ENCODE measurements at regions not wholly inside any gene's neighbourhood (a gene's known extent, or its start where the extent isn't known, plus 50 kb on each side); places are given as distances from the start of the nearest gene placed in this dataset.
A peak's percentile ranks its signal among the peaks of the same experiment; 100 is the strongest.
"Not testable (repeated sequence)": the region's sequence is repeated elsewhere in the genome, so short reads cannot be mapped to it uniquely, and the experiment has no call there.

DNA sequence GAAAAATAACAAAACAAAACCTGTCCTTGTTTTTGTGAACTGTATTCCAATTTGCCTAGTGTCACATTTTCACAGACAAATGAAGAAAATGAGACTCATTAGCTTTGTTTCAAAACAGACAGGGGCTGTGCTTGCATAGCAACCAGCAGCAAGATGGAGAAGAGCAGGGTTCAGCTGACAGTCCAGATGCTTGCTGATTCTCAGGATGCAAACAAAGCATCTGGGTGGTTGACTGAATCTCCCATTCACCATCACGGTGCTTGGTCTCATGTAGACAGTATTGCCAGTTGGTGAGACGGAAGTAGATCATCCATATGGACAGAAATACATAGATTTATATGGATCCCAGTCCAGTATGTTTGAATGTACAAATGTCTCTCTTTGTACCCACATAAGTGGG, 326.8 kb downstream of the CCDC85A start:
- DNase-seq: no peak

DNA sequence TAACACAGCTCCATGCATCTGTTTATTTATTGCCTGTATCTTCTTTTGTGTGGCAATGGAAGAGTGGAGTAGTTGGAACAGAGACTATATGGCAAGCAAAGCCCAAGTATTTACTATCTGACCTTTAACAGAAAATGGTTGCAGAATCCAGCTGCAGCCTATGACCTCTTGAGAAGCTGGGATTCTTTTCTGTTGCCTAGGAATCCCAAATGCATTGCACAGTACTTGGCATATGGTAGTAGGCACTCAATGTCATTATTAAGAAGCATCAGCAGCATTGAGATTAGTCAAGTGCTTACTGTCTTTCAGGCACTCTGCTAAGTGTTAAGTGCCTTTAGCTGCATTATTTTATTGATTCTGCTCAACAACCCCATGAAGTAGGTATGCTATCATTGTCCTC, 331.6 kb downstream of the CCDC85A start:
- DNase-seq: no peak

DNA sequence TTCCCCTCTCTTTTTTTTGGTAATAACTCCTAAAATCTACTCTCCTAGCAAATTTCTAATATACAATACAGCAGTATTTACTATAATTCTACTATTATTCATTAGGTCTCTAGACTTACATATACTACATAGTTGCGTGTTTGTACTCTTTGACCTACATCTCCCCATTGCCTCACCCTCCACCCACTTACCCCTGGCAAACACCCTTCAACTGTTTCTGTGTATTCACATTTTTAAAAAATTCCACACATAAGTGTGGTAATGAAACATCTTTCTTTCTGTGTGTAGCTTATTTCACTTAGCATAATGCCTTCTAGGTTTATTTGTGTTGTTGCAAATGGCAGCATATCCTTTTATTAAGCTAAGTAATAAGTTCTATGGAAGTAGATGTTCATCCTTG, 336.0 kb downstream of the CCDC85A start:
- DNase-seq: no peak

DNA sequence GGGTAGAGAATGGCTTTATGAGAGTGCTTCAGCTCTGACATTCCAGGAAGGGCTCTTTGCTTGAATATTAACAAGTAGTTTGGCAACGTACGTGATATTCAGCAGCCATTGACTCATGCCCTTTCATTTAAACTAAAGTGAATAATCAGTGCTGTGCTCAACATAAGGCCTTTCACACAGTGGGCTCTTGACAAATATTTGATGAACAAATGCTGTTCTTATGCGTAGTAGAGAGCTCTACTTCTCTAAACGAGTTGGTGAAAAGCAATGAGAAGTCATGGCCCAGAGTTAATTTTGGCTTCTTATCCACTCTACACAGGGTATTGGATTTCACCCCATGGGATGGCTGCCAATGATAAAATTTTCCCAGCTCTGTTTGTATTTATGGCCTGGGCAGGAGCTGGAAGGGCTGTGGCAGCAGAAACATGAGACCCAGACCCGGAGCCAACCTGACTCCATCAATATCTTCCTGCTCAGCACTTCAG, 338.9 kb downstream of the CCDC85A start:
- DNase-seq: no peak

DNA sequence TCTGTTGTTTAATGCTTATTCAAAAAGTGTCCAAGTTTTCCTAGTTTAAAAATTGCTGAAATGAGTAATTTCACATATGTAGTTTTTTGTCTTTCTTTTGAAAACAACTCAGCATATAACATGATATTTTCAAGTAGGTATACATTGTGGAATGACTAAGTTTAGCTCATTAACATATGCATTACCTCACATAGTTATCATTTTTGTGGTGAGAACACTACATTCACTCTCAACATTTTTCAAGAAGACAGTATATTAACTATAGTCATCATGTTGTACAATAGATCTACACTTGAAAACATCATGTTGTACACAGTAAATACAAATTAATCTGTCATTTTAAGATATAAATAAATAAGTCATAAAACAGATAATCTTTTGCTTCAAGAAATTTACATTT, 340.0 kb downstream of the CCDC85A start:
- DNase-seq: no peak

DNA sequence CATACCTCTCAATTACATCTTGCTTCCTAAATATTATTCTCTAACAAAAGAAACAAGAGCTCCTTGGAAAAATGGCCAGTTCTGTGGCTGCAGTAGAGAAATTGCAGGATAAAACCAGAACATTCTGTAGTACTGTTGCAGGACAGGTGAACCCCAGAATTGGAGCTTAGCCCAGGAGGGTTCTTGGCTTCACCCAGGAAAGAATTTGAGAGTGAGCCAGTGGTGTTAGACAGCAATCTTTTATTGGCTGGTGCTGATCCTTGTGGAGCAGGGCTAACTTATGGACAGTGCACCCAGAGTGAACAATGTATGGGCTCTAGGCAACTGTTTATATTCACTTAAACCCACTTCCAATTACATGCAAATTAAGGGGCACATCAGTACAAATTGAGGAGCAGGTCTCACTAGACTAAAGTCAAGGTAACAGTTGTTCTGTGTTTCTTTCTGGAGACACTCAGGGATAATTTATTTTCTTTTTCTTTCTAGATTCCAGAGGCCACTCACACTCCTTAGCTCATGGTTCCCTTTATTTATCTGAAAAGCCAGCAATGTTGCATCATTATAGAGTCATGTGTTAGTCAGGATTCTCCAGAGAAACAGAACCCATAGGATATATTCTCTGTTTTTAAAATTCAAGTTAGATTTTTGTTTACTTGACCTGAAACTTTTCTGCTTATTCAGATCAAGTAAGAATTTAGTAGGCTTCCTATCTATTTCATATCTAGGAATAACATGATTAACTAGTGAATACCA, 348.1 kb downstream of the CCDC85A start:
- DNase-seq: no peak

DNA sequence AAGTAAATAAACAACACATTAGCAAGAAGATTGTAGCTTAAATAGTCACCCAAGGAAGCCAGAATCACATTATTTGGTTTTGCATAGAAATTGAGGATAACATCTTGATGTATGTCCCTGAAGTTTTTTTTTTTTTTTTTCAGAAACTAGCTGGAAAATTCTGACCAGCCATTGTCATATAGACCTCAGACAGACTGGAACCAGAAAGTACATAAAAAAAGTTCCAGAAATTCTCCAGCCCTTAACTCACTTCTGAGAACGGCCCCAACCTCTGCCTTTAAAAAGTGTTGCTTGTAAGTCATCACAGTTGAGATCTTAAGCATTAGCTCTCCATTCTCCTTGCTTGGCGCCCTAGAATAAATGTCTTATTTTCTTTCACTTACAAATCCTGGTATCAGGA, 350.5 kb downstream of the CCDC85A start:
- no peak for DNase-seq

DNA sequence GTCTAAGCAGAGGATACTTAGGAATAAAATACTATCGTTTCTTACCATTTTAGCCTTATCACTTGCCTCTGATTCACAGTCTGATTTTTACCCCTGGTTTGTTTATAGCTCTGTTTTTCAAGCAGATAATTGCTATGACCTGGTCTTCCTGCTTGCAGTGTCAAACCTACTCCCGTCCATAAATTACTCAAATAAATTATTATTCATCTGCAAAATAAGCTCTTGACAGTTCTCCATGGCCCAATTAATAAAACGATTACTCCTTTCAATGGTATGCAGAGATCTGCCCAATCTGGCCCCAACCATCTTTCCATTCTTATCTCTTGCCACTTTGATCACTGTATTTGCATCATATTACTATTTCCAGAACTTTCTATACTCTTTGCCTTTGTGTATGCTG, 354.0 kb downstream of the CCDC85A start:
- no peak for DNase-seq

DNA sequence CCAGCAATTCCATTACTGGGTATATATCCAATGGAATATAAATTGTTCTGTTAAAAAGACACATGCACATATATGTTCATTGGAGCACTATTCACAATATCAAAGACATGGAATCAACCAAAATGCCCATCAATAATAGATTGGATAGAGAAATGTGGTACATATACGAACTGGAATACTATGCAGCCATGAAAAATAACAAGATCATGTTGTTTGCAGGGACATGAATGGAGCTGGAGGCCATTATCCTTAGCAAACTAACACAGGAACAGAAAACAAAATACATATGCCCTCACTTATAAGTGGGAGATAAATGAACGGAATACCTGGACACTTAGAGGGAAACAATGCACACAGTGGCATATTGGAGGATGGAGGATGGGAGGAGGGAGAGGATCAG, 355.8 kb downstream of the CCDC85A start:
- DNase-seq: no peak

DNA sequence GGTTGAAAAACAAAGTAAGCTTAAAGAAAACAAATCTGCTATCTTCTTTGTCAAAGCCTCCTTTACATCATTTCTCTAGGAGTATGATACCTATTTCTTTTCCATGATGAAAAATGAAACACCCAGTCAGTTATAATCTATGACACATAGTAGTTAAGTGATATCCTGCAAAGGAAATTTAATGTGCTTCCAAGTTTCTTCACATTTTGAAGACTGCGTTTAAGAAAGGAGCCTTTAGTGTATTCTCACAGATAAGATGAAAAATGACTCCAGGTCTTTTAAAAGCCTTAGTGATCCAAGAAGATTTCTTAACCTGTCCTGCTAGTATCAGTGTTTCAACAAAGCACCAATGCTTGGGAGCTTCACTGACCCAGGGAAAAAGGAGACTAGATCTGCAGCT, 356.7 kb downstream of the CCDC85A start:
- DNase-seq: no peak

DNA sequence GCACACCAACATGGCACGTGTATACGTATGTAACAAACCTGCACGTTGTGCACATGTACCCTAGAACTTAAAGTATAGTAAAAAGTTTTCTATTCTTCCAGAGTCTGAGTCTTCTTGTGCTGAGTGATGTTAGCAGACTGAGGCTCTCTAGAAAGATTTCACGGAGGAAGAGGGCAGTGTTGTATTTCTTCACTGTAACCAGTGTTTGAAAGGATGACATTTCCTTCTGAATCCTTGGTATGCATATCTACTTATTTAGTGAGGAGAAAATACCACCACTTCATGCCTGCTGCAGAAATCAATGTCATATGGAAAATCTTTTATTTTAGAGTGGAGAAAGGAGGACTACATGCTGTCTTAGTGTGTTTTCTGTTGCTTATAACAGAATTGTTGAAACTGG, 357.1 kb downstream of the CCDC85A start:
- no peak for DNase-seq

DNA sequence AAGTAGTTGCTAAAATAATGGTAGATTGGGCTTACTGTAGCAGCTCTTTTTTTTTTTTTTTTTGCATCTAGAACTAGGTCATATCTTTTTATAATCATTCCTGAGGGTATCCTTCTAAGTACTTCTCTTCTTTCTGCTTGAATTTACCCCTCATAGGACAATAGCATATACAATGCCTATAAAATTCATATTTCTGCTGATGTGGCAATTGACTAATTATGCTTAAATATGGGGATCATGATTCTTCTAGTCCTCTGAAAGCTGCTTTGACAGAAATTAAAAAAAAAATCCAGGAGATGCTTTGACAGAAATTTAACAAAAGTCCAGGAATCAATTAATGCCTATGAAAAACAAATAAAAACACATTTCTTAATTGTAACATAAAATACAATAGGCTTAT, 358.4 kb downstream of the CCDC85A start:
- no peak for DNase-seq

DNA sequence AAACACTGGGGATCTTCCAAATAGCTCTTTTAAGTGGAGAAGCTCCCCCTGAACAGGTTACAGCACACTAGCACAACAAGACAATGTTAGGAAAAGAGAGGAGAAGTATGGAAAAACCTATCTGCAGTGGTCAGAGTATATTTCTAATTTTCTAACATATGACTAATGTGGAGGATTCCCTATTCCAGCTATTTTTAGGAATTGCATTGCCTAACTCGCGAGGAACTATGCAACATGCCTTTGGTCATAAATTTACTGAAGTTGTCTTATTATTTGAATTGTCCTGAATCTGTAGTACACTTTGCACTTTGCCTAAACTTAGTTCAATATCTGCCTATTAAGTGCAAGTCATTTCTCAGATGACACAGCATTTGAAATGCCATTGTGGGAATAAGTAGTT, 381.4 kb downstream of the CCDC85A start:
- no peak for DNase-seq

DNA sequence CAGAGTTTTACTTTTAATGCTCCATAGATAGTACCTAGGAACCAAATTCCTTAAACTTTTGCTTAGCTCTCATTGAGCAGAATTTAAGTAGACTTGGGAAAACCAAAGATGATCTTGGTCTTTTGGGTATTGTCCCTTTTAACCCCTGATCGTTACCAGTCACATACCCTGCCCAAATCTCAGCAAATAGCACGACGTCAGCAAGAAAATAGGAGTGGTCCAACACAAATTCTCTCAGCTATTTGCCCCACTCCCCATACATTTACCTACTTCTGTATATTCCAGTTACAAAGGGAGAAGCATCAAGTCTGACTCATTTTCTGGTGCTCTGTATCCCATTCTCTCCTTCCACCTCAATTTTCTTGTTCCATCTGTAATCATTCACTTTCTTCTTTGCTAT, 387.3 kb downstream of the CCDC85A start:
- DNase-seq: no peak

DNA sequence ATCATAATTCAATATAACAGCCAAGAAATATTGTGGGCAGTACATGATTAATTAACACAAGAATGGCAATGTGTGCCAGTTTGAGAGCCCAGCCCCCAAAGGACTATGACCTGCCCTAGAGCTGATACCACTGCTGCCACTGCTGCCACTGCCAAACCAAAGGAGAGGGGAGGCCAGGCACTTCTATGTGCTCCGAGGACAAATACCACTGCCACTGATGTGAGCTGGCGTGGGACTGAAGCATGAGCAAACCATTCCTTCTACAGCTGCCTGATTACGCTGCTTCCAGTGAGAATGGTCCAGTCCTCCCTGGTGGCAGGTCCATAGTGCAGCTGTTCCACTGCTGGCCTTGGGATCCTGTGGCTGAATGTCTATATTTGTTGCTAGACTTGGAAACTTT, 392.2 kb downstream of the CCDC85A start:
- no peak for DNase-seq

DNA sequence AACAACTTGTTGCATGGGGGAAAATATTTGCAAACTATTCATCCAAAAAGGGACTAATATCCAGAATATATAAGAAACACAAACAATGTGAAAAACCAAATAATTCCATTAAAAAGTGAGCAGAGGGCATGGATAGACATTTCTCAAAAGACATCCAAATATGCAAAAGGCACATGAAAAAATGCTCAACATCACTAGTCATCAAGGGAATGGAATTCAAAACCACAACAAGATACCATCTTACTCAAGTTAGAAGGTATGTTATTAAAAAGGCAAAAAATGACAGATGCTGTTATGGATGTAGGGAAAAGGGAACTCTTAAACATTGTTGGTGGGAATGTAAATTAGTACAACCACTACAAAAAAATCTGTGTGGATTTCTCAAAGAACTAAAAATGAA, 396.5 kb downstream of the CCDC85A start:
- DNase-seq: no peak

DNA sequence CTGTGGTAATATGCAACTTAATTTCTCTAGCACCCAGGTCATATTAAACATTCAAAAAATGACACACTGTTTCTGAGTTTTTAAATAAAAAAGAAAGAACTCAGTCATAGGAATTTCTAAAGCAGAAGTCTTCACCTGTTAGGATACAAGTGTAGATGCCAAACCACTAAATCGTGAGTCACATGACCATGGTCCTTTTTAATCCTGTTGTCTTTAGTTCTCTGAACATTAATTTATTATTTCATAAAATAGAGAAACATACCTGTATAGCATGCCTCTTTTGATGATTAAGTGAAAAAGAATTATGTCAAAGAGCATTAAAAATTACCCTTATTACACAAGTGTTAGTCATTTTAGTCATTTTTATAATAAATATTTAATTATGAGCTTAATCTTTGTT, 398.8 kb downstream of the CCDC85A start:
- DNase-seq: no peak

DNA sequence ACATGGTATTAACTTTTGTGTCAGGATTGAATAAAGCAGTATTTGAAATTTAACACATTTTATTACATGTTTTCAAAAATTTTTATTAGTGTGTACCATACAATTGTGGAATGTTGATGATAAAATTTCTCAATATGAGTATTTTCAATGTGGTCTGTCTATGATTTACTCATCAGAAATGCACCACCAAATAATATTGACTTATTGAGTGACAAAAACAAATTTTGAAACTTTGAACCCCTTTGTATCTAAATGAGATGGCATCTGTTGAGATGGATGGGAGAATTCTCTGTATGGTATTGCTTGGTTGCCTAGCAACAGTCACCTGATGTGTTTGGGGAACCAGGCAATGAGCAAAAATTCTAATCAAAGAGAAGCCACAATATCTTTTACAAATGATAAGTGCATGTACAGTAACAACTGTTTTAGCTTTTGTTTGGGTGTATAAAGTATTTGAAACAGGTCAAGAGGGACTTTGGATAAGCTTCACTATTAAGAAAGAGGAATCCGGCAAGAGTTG, 400.1 kb downstream of the CCDC85A start:
- DNase-seq: no peak

DNA sequence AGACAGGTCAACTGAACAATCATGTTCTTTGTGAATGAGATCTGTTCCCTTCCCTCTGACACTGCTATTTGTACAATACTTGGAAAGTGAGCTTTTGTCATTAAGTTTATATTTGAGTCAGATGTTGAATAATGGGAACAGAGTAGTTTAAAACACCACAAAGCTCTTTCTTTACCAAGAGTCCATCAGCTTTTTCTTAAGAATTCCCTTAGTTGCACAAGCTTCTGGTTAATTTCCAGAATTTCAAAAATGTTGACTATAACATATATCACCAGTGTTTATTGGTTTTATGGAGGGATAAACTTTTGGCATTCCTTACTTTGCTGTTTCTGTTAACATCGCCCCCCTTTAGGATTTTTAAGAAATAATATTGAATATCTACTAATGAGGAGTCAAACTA, 403.7 kb downstream of the CCDC85A start:
- no peak for DNase-seq

DNA sequence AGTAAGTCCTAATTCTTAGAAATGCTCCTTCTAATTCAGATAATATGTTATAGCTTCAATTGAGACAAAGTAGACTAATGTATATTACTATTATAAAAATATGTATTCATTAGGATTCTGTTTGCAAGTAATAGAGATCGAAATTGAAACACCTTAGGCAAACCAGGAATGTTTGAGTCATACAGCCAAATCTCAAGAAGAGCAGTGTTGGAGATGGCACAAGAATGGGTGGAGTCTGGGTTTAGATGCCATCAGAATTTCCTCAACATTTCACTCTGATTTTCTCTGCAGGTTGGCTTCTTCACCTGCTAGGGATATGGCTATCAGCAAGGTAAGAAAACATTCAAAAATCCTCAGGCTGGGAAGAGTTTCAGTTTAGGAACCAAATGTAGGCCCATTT, 405.4 kb downstream of the CCDC85A start:
- DNase-seq: no peak

DNA sequence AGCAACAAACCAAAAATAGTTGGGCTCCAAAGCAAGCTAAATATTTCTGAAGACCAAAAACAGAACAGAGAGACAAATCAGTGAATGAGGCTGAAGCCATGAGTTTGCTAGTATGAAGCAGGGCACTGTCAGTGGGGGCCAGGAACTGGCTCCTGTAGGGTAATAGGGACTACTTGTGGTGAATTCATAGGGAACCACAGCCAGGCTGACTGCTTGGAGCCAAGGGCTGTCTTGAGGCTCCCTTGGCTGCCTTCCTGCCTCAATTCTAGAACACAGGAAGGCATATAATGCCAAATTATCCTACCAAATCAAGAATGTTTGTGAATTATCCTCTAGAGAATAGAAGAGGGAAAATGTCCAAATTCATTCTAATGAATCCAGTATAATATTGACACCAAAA, 406.0 kb downstream of the CCDC85A start:
- DNase-seq: peak in 5 of 56 donors; percentile 1 to 8 (median 2)

DNA sequence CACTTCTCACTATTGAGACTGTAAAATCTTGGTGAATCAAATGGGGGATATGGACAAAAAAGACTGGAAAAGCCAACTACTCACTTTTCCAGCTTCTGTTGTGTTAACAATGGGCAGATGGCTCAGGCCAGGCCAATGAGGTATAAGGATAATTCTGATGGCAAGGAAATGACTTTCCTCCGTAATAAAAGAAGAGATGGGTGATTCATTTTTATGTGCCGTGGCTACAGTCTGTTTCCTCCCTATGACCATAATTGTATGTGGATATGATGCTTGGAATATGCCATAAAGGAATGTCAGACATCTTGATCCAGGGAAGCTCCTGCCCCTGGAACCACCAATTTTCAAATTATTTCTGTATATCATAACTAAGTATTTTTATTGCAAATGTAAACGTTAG, 406.8 kb downstream of the CCDC85A start:
- no peak for DNase-seq

DNA sequence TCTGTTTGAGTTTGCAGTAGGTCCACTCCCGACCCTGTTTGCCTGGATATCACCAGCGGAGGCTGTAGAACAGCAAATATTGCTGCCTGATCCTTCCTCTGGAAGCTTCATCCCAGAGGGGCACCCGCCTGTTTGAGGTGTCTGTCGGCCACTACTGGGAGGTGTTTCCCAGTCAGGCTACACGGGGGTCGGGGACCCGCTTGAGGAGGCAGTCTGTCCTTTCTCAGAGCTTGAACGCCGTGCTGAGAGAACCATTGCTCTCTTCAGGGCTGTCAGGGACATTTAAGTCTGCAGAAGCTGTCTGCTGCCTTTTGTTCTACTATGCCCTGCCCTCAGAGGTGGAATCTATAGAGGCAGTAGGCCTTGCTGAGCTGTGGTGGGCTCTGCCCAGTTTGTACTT, 422.3 kb downstream of the CCDC85A start:
- not testable (repeated sequence) for DNase-seq

DNA sequence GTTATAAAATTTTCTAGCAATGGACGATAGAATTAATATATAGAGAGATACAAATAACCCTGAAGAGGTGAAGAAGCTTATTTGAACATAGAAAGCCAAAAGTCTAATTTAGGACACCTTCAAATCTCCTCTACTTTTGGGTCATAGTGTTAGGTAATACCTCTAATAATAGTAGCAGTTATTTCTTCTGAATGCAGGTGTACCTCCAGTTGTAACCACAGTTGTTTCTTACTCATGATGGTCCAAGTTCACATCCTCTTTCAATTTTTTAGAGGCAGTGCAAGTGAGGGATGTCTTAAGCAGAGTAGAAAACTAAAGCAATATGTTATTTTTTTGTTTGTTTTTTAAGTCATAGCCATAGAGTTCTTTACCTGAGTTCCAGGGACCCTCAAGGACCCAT, 429.5 kb downstream of the CCDC85A start:
- no peak for DNase-seq

Measured in amygdala (tissue), 56 donors.